Ishikawa (cell line): ENCODE measurements at regions not wholly inside any gene's neighbourhood (a gene's known extent, or its start where the extent isn't known, plus 50 kb on each side); places are given as distances from the start of the nearest gene placed in this dataset.

ENCODE experiments used
- CEBPB ChIP-seq: IDR thresholded peaks from 2 replicates; pipeline ENCODE4 v1.6.1; 2012
- CREB1 ChIP-seq: IDR thresholded peaks from 2 replicates; pipeline ENCODE4 v1.6.1; 2012; ENCODE audit warnings: low read depth
- EGR1 ChIP-seq: IDR thresholded peaks from 2 replicates; pipeline ENCODE4 v1.6.1; 2012
- EP300 ChIP-seq: IDR thresholded peaks from 2 replicates; pipeline ENCODE4 v1.6.1; 2012; ENCODE audit warnings: borderline replicate concordance
- TAF1 ChIP-seq: IDR thresholded peaks from 2 replicates; pipeline ENCODE4 v1.6.1; 2012; ENCODE audit warnings: low read depth, mild to moderate bottlenecking
- YY1 ChIP-seq: IDR thresholded peaks from 2 replicates; pipeline ENCODE4 v1.6.1; 2012; ENCODE audit warnings: low read depth
- TF ChIP-seq, protein P1 (sequence below): IDR thresholded peaks from 2 replicates; pipeline ENCODE4 v1.6.1; 2012
- TF ChIP-seq, protein P2 (sequence below): IDR thresholded peaks from 2 replicates; pipeline ENCODE4 v1.6.1; 2012; ENCODE audit warnings: low read depth, mild to moderate bottlenecking

DNA sequence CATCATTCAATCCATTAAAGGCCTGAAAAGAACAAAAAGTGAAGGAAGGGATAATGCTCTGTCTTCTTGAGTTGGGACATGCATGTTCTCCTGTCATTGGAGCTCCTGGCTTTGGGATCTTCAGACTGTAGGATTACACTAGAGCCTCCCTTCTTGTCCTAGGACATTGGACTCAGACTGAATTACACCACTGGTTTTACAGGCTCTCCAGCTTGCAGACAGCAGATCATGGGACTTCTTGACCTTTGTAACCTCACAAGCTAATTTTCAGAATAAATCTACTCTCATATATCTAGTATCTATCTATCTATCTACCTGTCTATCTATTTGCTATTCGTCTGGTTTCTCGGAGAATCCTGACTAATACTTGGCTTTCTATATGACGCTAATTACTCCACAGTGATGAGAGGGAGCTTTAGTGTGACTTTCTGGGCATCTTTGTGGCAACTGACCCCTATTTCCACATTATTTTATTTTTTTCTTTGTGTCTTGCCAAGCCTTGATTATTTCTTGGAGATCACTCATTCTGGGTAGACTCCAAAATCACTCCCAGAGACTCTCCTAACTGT lies 151.9 kb upstream of the ZNF184 start:
- TF ChIP-seq CREB1 (no peak), EP300 (no peak), YY1 (no peak), CEBPB (no peak), TAF1 (no peak), EGR1 (no peak)
- TF ChIP-seq, protein P1, sequence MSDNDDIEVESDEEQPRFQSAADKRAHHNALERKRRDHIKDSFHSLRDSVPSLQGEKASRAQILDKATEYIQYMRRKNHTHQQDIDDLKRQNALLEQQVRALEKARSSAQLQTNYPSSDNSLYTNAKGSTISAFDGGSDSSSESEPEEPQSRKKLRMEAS, result no peak
- TF ChIP-seq, protein P2, sequence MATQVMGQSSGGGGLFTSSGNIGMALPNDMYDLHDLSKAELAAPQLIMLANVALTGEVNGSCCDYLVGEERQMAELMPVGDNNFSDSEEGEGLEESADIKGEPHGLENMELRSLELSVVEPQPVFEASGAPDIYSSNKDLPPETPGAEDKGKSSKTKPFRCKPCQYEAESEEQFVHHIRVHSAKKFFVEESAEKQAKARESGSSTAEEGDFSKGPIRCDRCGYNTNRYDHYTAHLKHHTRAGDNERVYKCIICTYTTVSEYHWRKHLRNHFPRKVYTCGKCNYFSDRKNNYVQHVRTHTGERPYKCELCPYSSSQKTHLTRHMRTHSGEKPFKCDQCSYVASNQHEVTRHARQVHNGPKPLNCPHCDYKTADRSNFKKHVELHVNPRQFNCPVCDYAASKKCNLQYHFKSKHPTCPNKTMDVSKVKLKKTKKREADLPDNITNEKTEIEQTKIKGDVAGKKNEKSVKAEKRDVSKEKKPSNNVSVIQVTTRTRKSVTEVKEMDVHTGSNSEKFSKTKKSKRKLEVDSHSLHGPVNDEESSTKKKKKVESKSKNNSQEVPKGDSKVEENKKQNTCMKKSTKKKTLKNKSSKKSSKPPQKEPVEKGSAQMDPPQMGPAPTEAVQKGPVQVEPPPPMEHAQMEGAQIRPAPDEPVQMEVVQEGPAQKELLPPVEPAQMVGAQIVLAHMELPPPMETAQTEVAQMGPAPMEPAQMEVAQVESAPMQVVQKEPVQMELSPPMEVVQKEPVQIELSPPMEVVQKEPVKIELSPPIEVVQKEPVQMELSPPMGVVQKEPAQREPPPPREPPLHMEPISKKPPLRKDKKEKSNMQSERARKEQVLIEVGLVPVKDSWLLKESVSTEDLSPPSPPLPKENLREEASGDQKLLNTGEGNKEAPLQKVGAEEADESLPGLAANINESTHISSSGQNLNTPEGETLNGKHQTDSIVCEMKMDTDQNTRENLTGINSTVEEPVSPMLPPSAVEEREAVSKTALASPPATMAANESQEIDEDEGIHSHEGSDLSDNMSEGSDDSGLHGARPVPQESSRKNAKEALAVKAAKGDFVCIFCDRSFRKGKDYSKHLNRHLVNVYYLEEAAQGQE, result no peak
